Mucosa of rectum (tissue), 2 donors: ENCODE measurements at regions not wholly inside any gene's neighbourhood (a gene's known extent, or its start where the extent isn't known, plus 50 kb on each side); places are given as distances from the start of the nearest gene placed in this dataset.
A peak's percentile ranks its signal among the peaks of the same experiment; 100 is the strongest.

Experiments
- H3K27ac ChIP-seq, 2 donors: one replicate each; pipeline ENCODE4 v1.7.0; 2013; ENCODE audit warnings: inconsistent platforms in 2 of 2, low read depth in 2 of 2, low read length in 2 of 2
- H3K27me3 ChIP-seq, 2 donors: one replicate each; pipeline ENCODE4 v1.7.0; 2013; ENCODE audit warnings: low read length in 2 of 2; ENCODE audit not compliant: control insufficient read depth in 2 of 2, insufficient read depth in 2 of 2
- H3K36me3 ChIP-seq, 2 donors: one replicate each; pipeline ENCODE4 v1.7.0; 2013; ENCODE audit warnings: low read length in 2 of 2; ENCODE audit not compliant: control insufficient read depth in 2 of 2, insufficient read depth in 2 of 2
- H3K4me1 ChIP-seq, 2 donors: one replicate each; pipeline ENCODE4 v1.7.0; 2013; ENCODE audit warnings: low read length in 2 of 2, mild to moderate bottlenecking in 1 of 2; ENCODE audit not compliant: control insufficient read depth in 2 of 2, insufficient read depth in 2 of 2
- H3K4me3 ChIP-seq, 2 donors: one replicate each; pipeline ENCODE4 v1.7.0; 2013; ENCODE audit warnings: low read length in 2 of 2
- H3K9ac ChIP-seq, 2 donors: one replicate each; pipeline ENCODE4 v1.7.0; 2013; ENCODE audit warnings: low read length in 2 of 2, low read depth in 1 of 2, mild to moderate bottlenecking in 1 of 2
- H3K9me3 ChIP-seq, 2 donors: one replicate each; pipeline ENCODE4 v1.7.0; 2013; ENCODE audit warnings: low read length in 2 of 2; ENCODE audit not compliant: control insufficient read depth in 2 of 2
- donor health status: healthy.
- donor health status: Normal muscosa, but diverticular disease.

GRCh38 chr15:39313467-39313866 is 267.4 kb upstream of the THBS1 start:
- H3K4me1 ChIP-seq: peaks cover 7 to 10% of the 10 kb centered on the region in 2 donors
- no peak overlapping the region for H3K9ac ChIP-seq
- H3K36me3 ChIP-seq: no peaks in the 10 kb centered on the region
- H3K4me3 ChIP-seq: no peak overlapping the region
- no peaks in the 10 kb centered on the region for H3K9me3 ChIP-seq
- peak overlapping the region; percentile 75 to 86 for H3K27ac ChIP-seq
- no peaks in the 10 kb centered on the region for H3K27me3 ChIP-seq

- Histone ChIP-seq H3K9ac (no peak overlapping the region), H3K9me3 (no peaks in the 10 kb centered on the region), H3K4me3 (no peak overlapping the region), H3K4me1 (peaks cover 7 to 10% of the 10 kb centered on the region in 2 donors), H3K36me3 (no peaks in the 10 kb centered on the region), H3K27ac (peak overlapping the region; percentile 75 to 86), H3K27me3 (no peaks in the 10 kb centered on the region)
Measured at GRCh38 chr15:39313881-39314280, 267.0 kb upstream of the THBS1 start.

- no peaks in the 10 kb centered on the region for H3K27me3 ChIP-seq
- no peak overlapping the region for H3K27ac ChIP-seq
- no peak overlapping the region for H3K9ac ChIP-seq
- H3K36me3 ChIP-seq: no peaks in the 10 kb centered on the region
- peaks cover 0 to 2% of the 10 kb centered on the region in 2 donors for H3K9me3 ChIP-seq
- no peak overlapping the region for H3K4me3 ChIP-seq
- peaks cover 7 to 10% of the 10 kb centered on the region in 2 donors for H3K4me1 ChIP-seq
Measured at GRCh38 chr15:39315206-39315850, 265.6 kb upstream of the THBS1 start.

- peaks cover 0 to 2% of the 10 kb centered on the region in 2 donors for H3K9me3 ChIP-seq
- H3K27ac ChIP-seq: peak overlapping the region in 1 of 2 donors; percentile 25
- peaks cover 7 to 10% of the 10 kb centered on the region in 2 donors for H3K4me1 ChIP-seq
- H3K27me3 ChIP-seq: no peaks in the 10 kb centered on the region
- no peaks in the 10 kb centered on the region for H3K36me3 ChIP-seq
- no peak overlapping the region for H3K9ac ChIP-seq
- H3K4me3 ChIP-seq: no peak overlapping the region
Measured at GRCh38 chr15:39317225-39317624, 263.7 kb upstream of the THBS1 start.

- H3K4me1 ChIP-seq: peaks cover 7 to 10% of the 10 kb centered on the region in 2 donors
- H3K36me3 ChIP-seq: no peaks in the 10 kb centered on the region
- H3K27ac ChIP-seq: no peak overlapping the region
- no peaks in the 10 kb centered on the region for H3K27me3 ChIP-seq
- no peak overlapping the region for H3K9ac ChIP-seq
- H3K9me3 ChIP-seq: peaks cover 0 to 2% of the 10 kb centered on the region in 2 donors
- no peak overlapping the region for H3K4me3 ChIP-seq
Measured at GRCh38 chr15:39318231-39318630, 262.6 kb upstream of the THBS1 start.

GRCh38 chr15:39320355-39320754 is 260.5 kb upstream of the THBS1 start:
- Histone ChIP-seq H3K9ac (no peak overlapping the region), H3K4me3 (no peak overlapping the region), H3K4me1 (no peaks in the 10 kb centered on the region), H3K9me3 (peaks cover 0 to 2% of the 10 kb centered on the region in 2 donors), H3K36me3 (no peaks in the 10 kb centered on the region), H3K27ac (no peak overlapping the region), H3K27me3 (no peaks in the 10 kb centered on the region)

GRCh38 chr15:39320886-39321285 is 260.0 kb upstream of the THBS1 start:
- Histone ChIP-seq H3K36me3 (no peaks in the 10 kb centered on the region), H3K9ac (no peak overlapping the region), H3K4me3 (no peak overlapping the region), H3K4me1 (no peaks in the 10 kb centered on the region), H3K27ac (no peak overlapping the region), H3K9me3 (peaks cover 0 to 2% of the 10 kb centered on the region in 2 donors), H3K27me3 (no peaks in the 10 kb centered on the region)

GRCh38 chr15:39321977-39322376 is 258.9 kb upstream of the THBS1 start:
- H3K27ac ChIP-seq: no peak overlapping the region
- no peaks in the 10 kb centered on the region for H3K27me3 ChIP-seq
- no peak overlapping the region for H3K4me3 ChIP-seq
- H3K4me1 ChIP-seq: no peaks in the 10 kb centered on the region
- H3K9ac ChIP-seq: no peak overlapping the region
- H3K9me3 ChIP-seq: peaks cover 0 to 2% of the 10 kb centered on the region in 2 donors
- H3K36me3 ChIP-seq: no peaks in the 10 kb centered on the region

GRCh38 chr15:39323157-39323556 is 257.7 kb upstream of the THBS1 start:
- Histone ChIP-seq H3K9ac (no peak overlapping the region), H3K36me3 (no peaks in the 10 kb centered on the region), H3K4me1 (no peaks in the 10 kb centered on the region), H3K4me3 (no peak overlapping the region), H3K27ac (no peak overlapping the region), H3K9me3 (peaks cover 0 to 2% of the 10 kb centered on the region in 2 donors), H3K27me3 (no peaks in the 10 kb centered on the region)

GRCh38 chr15:39323706-39324105 is 257.2 kb upstream of the THBS1 start:
- H3K36me3 ChIP-seq: no peaks in the 10 kb centered on the region
- H3K4me1 ChIP-seq: no peaks in the 10 kb centered on the region
- no peak overlapping the region for H3K4me3 ChIP-seq
- no peak overlapping the region for H3K27ac ChIP-seq
- no peaks in the 10 kb centered on the region for H3K27me3 ChIP-seq
- H3K9ac ChIP-seq: no peak overlapping the region
- H3K9me3 ChIP-seq: peaks cover 0 to 2% of the 10 kb centered on the region in 2 donors
